ENCODE measurements at regions not wholly inside any gene's neighbourhood (a gene's known extent, or its start where the extent isn't known, plus 50 kb on each side); places are given as distances from the start of the nearest gene placed in this dataset.

DNA sequence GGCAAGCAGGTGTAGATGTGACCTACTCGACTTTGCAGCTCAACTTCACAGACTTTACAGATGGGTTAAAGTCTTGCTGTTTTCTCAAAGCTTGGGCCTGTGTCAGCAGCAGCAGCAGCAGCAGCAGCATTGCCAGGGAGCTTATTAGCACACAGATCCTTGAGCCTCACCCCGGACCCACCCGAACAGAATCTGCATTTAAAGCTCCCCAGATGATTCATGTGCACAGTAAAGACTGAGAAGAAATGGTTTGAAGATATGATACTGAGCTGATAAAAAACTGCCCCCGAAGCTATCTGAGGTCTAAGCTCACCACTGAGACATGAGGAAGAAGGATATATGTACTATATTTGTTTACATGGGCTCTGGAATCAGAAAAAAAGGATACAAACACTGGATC, 231.7 kb downstream of the ARPP21 start:
- TF ChIP-seq, protein P1, sequence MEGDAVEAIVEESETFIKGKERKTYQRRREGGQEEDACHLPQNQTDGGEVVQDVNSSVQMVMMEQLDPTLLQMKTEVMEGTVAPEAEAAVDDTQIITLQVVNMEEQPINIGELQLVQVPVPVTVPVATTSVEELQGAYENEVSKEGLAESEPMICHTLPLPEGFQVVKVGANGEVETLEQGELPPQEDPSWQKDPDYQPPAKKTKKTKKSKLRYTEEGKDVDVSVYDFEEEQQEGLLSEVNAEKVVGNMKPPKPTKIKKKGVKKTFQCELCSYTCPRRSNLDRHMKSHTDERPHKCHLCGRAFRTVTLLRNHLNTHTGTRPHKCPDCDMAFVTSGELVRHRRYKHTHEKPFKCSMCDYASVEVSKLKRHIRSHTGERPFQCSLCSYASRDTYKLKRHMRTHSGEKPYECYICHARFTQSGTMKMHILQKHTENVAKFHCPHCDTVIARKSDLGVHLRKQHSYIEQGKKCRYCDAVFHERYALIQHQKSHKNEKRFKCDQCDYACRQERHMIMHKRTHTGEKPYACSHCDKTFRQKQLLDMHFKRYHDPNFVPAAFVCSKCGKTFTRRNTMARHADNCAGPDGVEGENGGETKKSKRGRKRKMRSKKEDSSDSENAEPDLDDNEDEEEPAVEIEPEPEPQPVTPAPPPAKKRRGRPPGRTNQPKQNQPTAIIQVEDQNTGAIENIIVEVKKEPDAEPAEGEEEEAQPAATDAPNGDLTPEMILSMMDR (conservative IDR thresholded peaks at IDR 0.05): no peak
- no peaks in the 10 kb centered on the region for H3K9me3 Mint-ChIP-seq
- no peaks in the 10 kb centered on the region for H3K4me1 Mint-ChIP-seq
- no peak overlapping the region for H3K4me3 Mint-ChIP-seq
- no peaks in the 10 kb centered on the region for H3K27me3 Mint-ChIP-seq (ENCODE audit: low read depth)
- DNase-seq (ENCODE audit: low read depth, low spot score): no peak
- H3K27ac Mint-ChIP-seq (ENCODE audit: unreplicated experiment): no peak overlapping the region
- H3K36me3 Mint-ChIP-seq (ENCODE audit: low read depth): no peaks in the 10 kb centered on the region

DNA sequence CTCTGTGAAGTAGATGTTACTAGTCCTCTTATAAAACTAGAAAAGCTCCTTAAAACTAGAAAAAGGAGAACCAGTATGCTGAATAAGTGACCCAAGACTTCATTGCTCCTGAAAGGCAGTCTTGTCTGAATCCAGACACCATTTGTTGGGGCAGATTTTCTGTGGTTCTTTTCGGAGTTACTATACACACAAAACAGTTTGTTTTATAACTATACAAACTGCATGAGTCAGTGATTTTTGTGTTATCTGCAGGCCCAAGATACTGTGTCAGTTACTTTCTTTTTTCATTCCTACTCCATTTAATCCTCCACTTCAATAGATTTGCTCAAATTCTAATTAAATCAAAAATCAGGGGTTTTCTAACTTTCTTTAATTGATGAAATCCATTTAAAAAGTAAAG, 244.6 kb downstream of the ARPP21 start:
- TF ChIP-seq, protein P1 (conservative IDR thresholded peaks at IDR 0.05): no peak
- H3K36me3 Mint-ChIP-seq (ENCODE audit: low read depth): no peaks in the 10 kb centered on the region
- DNase-seq (ENCODE audit: low read depth, low spot score): no peak
- H3K4me3 Mint-ChIP-seq: no peak overlapping the region
- H3K9me3 Mint-ChIP-seq: peaks cover 7% of the 10 kb centered on the region
- H3K4me1 Mint-ChIP-seq: peaks cover 7% of the 10 kb centered on the region
- no peak overlapping the region for H3K27ac Mint-ChIP-seq (ENCODE audit: unreplicated experiment)
- H3K27me3 Mint-ChIP-seq (ENCODE audit: low read depth): no peaks in the 10 kb centered on the region

DNA sequence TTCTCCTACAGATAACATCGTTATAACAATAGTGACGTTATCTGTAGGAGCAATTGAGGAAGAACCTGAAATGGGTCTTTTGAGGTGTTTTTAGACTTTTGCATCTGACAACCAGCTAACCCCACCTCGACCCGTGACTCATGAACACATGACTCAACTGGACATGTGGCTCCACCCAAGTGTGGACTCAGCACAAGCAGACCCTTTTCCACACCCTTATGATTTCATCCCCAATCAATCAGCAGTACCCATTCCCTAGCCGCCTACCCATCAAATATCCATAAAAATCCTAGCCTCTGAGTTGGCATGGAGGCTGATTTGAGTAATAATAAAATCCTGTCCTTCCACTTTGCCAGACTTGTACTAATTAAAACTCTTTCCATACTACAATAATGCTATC, 255.4 kb downstream of the ARPP21 start:
- no peaks in the 10 kb centered on the region for H3K4me1 Mint-ChIP-seq

DNA sequence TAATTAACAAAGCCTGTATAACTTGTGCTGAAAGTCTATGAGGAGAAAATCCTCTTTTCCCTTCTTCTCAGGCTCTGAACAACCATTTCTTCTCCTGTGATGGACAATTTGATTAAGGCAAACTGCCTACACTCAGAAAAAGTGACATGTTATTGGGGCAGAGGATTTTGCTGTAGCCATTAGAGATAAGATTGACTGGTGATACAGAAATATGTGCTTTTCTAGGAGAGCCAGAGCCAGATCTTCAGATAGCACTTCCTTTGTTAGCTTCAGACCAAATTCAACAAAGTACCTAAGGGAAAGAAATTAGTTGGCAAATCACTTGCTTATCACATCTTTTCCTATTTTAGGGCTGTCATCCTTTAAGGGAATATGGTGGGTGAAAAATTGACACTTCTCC, 259.9 kb downstream of the ARPP21 start:
- Mint-ChIP-seq H3K9me3 (peaks cover 7% of the 10 kb centered on the region), H3K27me3 (ENCODE audit: low read depth) (no peaks in the 10 kb centered on the region), H3K36me3 (ENCODE audit: low read depth) (peaks cover 4% of the 10 kb centered on the region), H3K4me1 (no peaks in the 10 kb centered on the region), H3K4me3 (no peak overlapping the region), H3K27ac (ENCODE audit: unreplicated experiment) (no peak overlapping the region)
- TF ChIP-seq, protein P1 (conservative IDR thresholded peaks at IDR 0.05): no peak
- DNase-seq (ENCODE audit: low read depth, low spot score): no peak

More for the DNA sequence above, 255.4 kb downstream of the ARPP21 start:
- DNase-seq (ENCODE audit: low read depth, low spot score): no peak
- TF ChIP-seq, protein P1 (conservative IDR thresholded peaks at IDR 0.05): no peak
- H3K4me3 Mint-ChIP-seq: no peak overlapping the region
- no peak overlapping the region for H3K27ac Mint-ChIP-seq (ENCODE audit: unreplicated experiment)
- no peaks in the 10 kb centered on the region for H3K36me3 Mint-ChIP-seq (ENCODE audit: low read depth)
- no peaks in the 10 kb centered on the region for H3K27me3 Mint-ChIP-seq (ENCODE audit: low read depth)
- H3K9me3 Mint-ChIP-seq: peaks cover 7% of the 10 kb centered on the region

DNA sequence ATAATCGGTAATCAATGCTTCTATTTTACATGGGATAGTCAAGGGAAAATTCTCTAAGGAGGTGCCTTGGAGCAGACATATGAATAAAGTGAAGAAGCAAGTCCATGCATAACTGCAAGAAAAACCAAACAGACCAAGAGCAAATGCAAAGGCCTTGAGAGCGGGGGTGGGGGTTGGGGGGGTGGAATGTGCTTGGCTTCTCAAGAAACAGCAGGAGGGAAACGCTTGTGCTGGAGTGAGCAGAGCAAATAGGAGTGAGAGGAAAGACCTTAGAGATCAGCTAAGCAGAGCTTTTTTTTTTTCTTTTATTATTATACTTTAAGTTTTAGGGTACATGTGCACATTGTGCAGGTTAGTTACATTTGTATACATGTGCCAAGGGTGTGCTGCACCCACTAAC, 260.8 kb downstream of the ARPP21 start:
- no peak for DNase-seq (ENCODE audit: low read depth, low spot score)
- Mint-ChIP-seq H3K27ac (ENCODE audit: unreplicated experiment) (no peak overlapping the region), H3K9me3 (peaks cover 5% of the 10 kb centered on the region), H3K4me3 (no peak overlapping the region), H3K27me3 (ENCODE audit: low read depth) (no peaks in the 10 kb centered on the region), H3K36me3 (ENCODE audit: low read depth) (peaks cover 4% of the 10 kb centered on the region), H3K4me1 (no peaks in the 10 kb centered on the region)
- TF ChIP-seq, protein P1 (conservative IDR thresholded peaks at IDR 0.05): no peak

Data from neural crest cell (in vitro differentiated cells).